MM.1S (cell line): ENCODE measurements at regions not wholly inside any gene's neighbourhood (a gene's known extent, or its start where the extent isn't known, plus 50 kb on each side); places are given as distances from the start of the nearest gene placed in this dataset.

Experiments
- DNase-seq: peaks from one replicate; pipeline ENCODE4 v3.0.0-alpha.2; 2015
- H2AFZ ChIP-seq: fragments of 300-600 bp; sonication (generic); 2 replicates; pipeline ENCODE4 v1.6.0; 2016; ENCODE audit warnings: antibody characterized with exemption, low read length
- H3F3A ChIP-seq: fragments of 300-600 bp; sonication (generic); 2 replicates; pipeline ENCODE4 v1.6.1; 2016; ENCODE audit warnings: mild to moderate bottlenecking, antibody characterized with exemption, low read length, moderate library complexity, mixed read lengths; ENCODE audit not compliant: insufficient read depth
- H3K27ac ChIP-seq: fragments of 300-600 bp; sonication (generic); 2 replicates; pipeline ENCODE4 v1.5.1; 2016; ENCODE audit warnings: mild to moderate bottlenecking, low read length
- H3K27me3 ChIP-seq: fragments of 300-600 bp; sonication (generic); replicated peaks from 2 replicates; pipeline ENCODE4 v1.6.0; 2016; ENCODE audit warnings: low read length; ENCODE audit not compliant: insufficient read depth
- H3K36me3 ChIP-seq: fragments of 300-600 bp; sonication (generic); replicated peaks from 2 replicates; pipeline ENCODE4 v1.6.1; 2016; ENCODE audit warnings: mild to moderate bottlenecking, low read length, mixed read lengths; ENCODE audit not compliant: insufficient read depth
- H3K4me1 ChIP-seq: fragments of 300-600 bp; sonication (generic); 2 replicates; pipeline ENCODE4 v1.6.1; 2016; ENCODE audit warnings: low read length, mixed read lengths
- H3K4me2 ChIP-seq: fragments of 300-600 bp; sonication (generic); 2 replicates; pipeline ENCODE4 v1.6.0; 2016; ENCODE audit warnings: low read depth, low read length
- H3K4me3 ChIP-seq: fragments of 300-600 bp; sonication (generic); 2 replicates; pipeline ENCODE4 v1.5.1; 2016; ENCODE audit warnings: low read length, mixed read lengths
- H3K79me2 ChIP-seq: fragments of 300-600 bp; sonication (generic); 2 replicates; pipeline ENCODE4 v1.6.1; 2016; ENCODE audit warnings: mixed run types, low read length, mixed read lengths
- H3K9ac ChIP-seq: fragments of 300-600 bp; sonication (generic); 2 replicates; pipeline ENCODE4 v1.6.1; 2016; ENCODE audit warnings: low read length, mixed read lengths
- H3K9me2 ChIP-seq: fragments of 300-600 bp; sonication (generic); replicated peaks from 2 replicates; pipeline ENCODE4 v1.6.1; 2016; ENCODE audit warnings: mild to moderate bottlenecking, low read length, mixed read lengths; ENCODE audit not compliant: insufficient read depth
- H3K9me3 ChIP-seq: fragments of 300-600 bp; sonication (generic); replicated peaks from 2 replicates; pipeline ENCODE4 v1.6.1; 2016; ENCODE audit warnings: mild to moderate bottlenecking, low read length, mixed read lengths; ENCODE audit not compliant: insufficient read depth
- H4K20me1 ChIP-seq: fragments of 300-600 bp; sonication (generic); 2 replicates; pipeline ENCODE4 v1.6.1; 2016; ENCODE audit warnings: mild to moderate bottlenecking, low read length, moderate library complexity, mixed read lengths; ENCODE audit not compliant: insufficient read depth
- CTCF ChIP-seq: fragments of 300-600 bp; sonication (generic); IDR thresholded peaks from 2 replicates; pipeline ENCODE4 v1.5.1; 2016; ENCODE audit warnings: antibody characterized with exemption, low read length, mixed read lengths
- EZH2 ChIP-seq: fragments of 300-600 bp; sonication (generic); optimal IDR thresholded peaks from 2 replicates; pipeline ENCODE3; 2017; ENCODE audit warnings: low read depth, mild to moderate bottlenecking, antibody characterized with exemption, low read length, mixed read lengths
- EZH2phosphoT487 ChIP-seq: fragments of 300-600 bp; sonication (generic); IDR thresholded peaks from 2 replicates; pipeline ENCODE4 v1.6.1; 2018; ENCODE audit warnings: antibody characterized with exemption, low read length

GRCh38 chr6:53730767-53731166 is 64.0 kb upstream of the LRRC1 start:
- Histone ChIP-seq H3K9me2 (no peaks in the 10 kb centered on the region), H3F3A (no peaks in the 10 kb centered on the region), H3K9me3 (no peaks in the 10 kb centered on the region), H3K27me3 (no peaks in the 10 kb centered on the region), H3K9ac (no peak overlapping the region), H3K4me2 (no peak overlapping the region), H2AFZ (no peak overlapping the region), H3K4me1 (peaks cover 10% of the 10 kb centered on the region), H3K4me3 (no peak overlapping the region), H3K79me2 (no peaks in the 10 kb centered on the region), H3K36me3 (no peaks in the 10 kb centered on the region), H4K20me1 (no peaks in the 10 kb centered on the region), H3K27ac (no peak overlapping the region)
- DNase-seq, result no peak
- TF ChIP-seq CTCF (no peak), EZH2phosphoT487 (no peak), EZH2 (no peak)

GRCh38 chr6:53728570-53729194 is 63.1 kb upstream of the KLHL31 start:
- H3F3A ChIP-seq, result no peaks in the 10 kb centered on the region
- no peaks in the 10 kb centered on the region for H3K36me3 ChIP-seq
- H2AFZ ChIP-seq, result peak overlapping the region; percentile 57; the same call in 1 of the 2 replicates
- H3K9me2 ChIP-seq, result no peaks in the 10 kb centered on the region
- H4K20me1 ChIP-seq, result no peaks in the 10 kb centered on the region
- H3K79me2 ChIP-seq, result no peaks in the 10 kb centered on the region
- H3K27ac ChIP-seq, result no peak overlapping the region
- H3K9me3 ChIP-seq, result no peaks in the 10 kb centered on the region
- peak overlapping the region; percentile 63 for H3K4me2 ChIP-seq
- H3K9ac ChIP-seq, result no peak overlapping the region
- DNase-seq, result peak; percentile 36
- TF ChIP-seq EZH2phosphoT487, result no peak
- peak; percentile 76 for TF ChIP-seq CTCF
- no peaks in the 10 kb centered on the region for H3K4me1 ChIP-seq
- H3K27me3 ChIP-seq, result no peaks in the 10 kb centered on the region; the same call in 1 of the 2 replicates
- H3K4me3 ChIP-seq, result peak overlapping the region; percentile 14; the same call in 1 of the 2 replicates

GRCh38 chr6:53727748-53728147 is 62.2 kb upstream of the KLHL31 start:
- Histone ChIP-seq H3K27me3 (no peaks in the 10 kb centered on the region; the same call in 1 of the 2 replicates), H3F3A (no peaks in the 10 kb centered on the region), H3K9me2 (no peaks in the 10 kb centered on the region), H4K20me1 (no peaks in the 10 kb centered on the region), H3K79me2 (no peaks in the 10 kb centered on the region), H3K4me2 (no peak overlapping the region), H2AFZ (no peak overlapping the region), H3K9ac (no peak overlapping the region), H3K9me3 (no peaks in the 10 kb centered on the region), H3K4me3 (no peak overlapping the region), H3K4me1 (no peaks in the 10 kb centered on the region), H3K36me3 (no peaks in the 10 kb centered on the region), H3K27ac (no peak overlapping the region)
- no peak for DNase-seq
- TF ChIP-seq EZH2 (no peak), CTCF (no peak), EZH2phosphoT487 (no peak)
